ENCODE measurements at regions not wholly inside any gene's neighbourhood (a gene's known extent, or its start where the extent isn't known, plus 50 kb on each side); places are given as distances from the start of the nearest gene placed in this dataset.
"Not testable (repeated sequence)": the region's sequence is repeated elsewhere in the genome, so short reads cannot be mapped to it uniquely, and the experiment has no call there.

DNA sequence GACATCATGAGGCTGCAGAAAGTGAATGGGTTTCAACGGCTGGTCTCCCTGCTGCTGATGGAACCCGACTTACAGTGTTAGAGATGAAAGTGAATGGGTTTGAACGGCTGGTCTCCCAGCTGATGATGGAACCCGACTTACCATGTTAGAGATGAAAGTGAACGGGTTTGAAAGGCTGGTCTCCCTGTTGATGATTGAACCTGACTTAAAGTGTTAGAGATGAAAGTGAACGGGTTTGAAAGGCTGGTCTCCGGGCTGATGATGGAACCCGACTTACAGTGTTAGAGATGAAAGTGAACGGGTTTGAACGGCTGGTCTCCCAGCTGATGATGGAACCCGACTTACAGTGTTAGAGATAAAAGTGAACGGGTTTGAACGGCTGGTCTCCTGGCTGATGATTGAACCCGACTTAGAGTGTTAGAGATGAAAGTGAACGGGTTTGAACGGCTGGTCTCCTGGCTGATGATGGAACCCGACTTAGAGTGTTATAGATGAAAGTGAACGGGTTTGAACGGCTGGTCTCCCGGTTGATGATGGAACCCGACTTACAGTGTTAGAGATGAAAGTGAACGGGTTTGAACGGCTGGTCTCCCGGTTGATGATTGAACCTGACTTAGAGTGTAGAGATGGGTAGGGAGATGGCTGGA is 76.1 kb upstream of the ALKAL2 start:
- H3K36me3 Mint-ChIP-seq, result peaks cover 3 to 5% (median 5%) of the 10 kb centered on the region in 3 donors

DNA sequence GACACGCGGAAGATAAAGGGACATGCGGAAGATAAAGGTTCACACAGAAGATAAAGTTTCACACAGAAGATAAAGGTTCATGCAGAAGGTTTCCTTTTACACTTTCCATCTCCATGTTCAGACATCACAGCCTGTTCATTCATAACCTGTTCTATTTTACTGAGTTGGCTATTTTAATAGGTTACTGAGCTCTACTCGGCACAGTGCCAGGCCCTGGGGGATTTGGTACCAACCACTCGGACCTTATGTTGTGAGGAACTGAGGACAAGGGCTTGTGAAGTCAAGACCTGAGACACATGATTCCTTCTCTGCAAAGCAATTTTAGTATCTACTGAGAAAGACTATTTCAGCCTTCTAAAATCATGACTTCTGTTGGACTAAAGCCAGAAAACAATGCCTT is 75.0 kb upstream of the ALKAL2 start:
- peaks cover 3 to 5% (median 5%) of the 10 kb centered on the region in 3 donors for H3K36me3 Mint-ChIP-seq
- no peak overlapping the region for H3K27ac Mint-ChIP-seq
- H3K4me1 Mint-ChIP-seq, result peaks cover 20 to 22% of the 10 kb centered on the region in 2 donors
- H3K27me3 Mint-ChIP-seq (ENCODE audit: low read depth in 3 of 3), result peaks cover 8 to 15% (median 9%) of the 10 kb centered on the region in 3 donors
- no peak for DNase-seq
- peaks cover 0 to 5% (median 1%) of the 10 kb centered on the region in 6 donors for H3K9me3 Mint-ChIP-seq
- H3K4me3 Mint-ChIP-seq, result no peak overlapping the region

More for the DNA sequence above, 76.1 kb upstream of the ALKAL2 start:
- Mint-ChIP-seq H3K27ac (no peak overlapping the region), H3K9me3 (peaks cover 0 to 5% (median 1%) of the 10 kb centered on the region in 6 donors), H3K4me1 (peaks cover 29% of the 10 kb centered on the region in 2 donors), H3K27me3 (ENCODE audit: low read depth in 3 of 3) (peaks cover 7 to 16% (median 9%) of the 10 kb centered on the region in 3 donors), H3K4me3 (no peak overlapping the region)
- DNase-seq, result no peak

DNA sequence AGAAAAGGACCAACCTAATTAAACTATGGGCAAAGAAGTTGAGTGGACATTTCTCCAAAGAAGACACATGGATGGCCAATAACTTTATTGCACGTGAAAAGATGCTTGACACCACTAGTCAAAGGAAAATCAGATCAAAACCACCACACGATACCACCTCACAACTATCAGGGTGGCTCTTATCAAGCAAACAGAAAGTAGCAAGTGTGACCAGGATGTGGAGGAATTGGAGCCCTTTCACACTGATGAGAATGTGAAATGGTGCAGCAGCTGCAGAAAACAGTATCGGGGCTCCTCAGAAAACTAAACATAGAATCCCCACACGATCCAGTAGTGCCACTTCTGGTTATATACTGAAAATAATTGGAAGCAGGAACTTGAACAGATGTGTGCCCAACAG is 72.2 kb upstream of the ALKAL2 start:
- peak; percentile 21 to 44 (median 28) for DNase-seq
- H3K9me3 Mint-ChIP-seq, result peaks cover 0 to 5% (median 1%) of the 10 kb centered on the region in 6 donors
- H3K27me3 Mint-ChIP-seq (ENCODE audit: low read depth in 3 of 3), result peaks cover 6 to 11% (median 10%) of the 10 kb centered on the region in 3 donors
- H3K36me3 Mint-ChIP-seq, result peaks cover 3 to 5% (median 5%) of the 10 kb centered on the region in 3 donors
- H3K4me3 Mint-ChIP-seq, result peak overlapping the region in 4 of 5 donors; percentile 26 to 66 (median 31)
- H3K27ac Mint-ChIP-seq, result no peak overlapping the region
- peaks cover 14% of the 10 kb centered on the region in 2 donors for H3K4me1 Mint-ChIP-seq

DNA sequence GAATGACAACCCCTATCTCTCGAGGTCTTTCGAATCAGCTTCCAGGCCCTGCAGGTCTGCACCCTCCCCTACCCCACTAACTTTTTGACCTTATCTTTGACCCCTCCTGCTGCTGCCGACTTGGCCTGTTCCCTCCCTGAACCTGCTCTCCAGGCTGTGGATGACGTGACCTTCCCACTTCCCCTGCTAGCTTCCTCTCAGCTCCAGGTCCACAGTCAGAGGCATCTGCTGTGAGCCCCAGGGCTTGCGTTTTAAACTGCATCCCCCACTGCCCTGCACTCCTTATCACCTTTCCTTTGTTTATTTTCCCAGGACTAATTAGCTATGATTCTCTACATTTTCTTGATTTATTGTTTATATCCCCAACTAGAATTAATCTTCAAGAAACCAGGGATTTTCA is 71.2 kb upstream of the ALKAL2 start:
- no peak for DNase-seq
- Mint-ChIP-seq H3K9me3 (peaks cover 0 to 5% (median 1%) of the 10 kb centered on the region in 6 donors), H3K27ac (peak overlapping the region in 1 of 6 donors; percentile 13), H3K4me1 (peaks cover 14% of the 10 kb centered on the region in 2 donors), H3K4me3 (no peak overlapping the region), H3K36me3 (peaks cover 2 to 5% (median 3%) of the 10 kb centered on the region in 3 donors), H3K27me3 (ENCODE audit: low read depth in 3 of 3) (peaks cover 4 to 10% (median 7%) of the 10 kb centered on the region in 3 donors)

DNA sequence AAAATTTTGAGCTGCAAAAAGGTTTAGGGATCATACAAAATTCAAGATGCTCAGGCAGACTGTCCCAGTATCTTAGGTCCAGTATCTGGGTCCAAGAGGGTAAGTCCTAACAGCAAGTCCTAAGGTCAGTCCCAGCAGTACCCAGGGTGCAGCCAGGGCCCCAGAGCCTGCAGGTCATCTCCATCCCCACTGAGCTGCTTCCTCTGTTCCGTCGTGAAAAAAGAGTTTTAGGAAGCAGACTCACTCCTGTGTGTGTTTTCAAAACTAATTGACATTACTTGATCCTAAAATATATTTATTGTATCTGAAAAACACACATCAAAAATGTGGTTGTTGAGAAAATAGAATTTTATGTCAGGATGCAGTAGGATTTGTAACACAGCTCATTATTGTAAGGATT is 69.9 kb upstream of the ALKAL2 start:
- H3K9me3 Mint-ChIP-seq, result peaks cover 0 to 5% (median 1%) of the 10 kb centered on the region in 6 donors
- no peak overlapping the region for H3K4me3 Mint-ChIP-seq

DNA sequence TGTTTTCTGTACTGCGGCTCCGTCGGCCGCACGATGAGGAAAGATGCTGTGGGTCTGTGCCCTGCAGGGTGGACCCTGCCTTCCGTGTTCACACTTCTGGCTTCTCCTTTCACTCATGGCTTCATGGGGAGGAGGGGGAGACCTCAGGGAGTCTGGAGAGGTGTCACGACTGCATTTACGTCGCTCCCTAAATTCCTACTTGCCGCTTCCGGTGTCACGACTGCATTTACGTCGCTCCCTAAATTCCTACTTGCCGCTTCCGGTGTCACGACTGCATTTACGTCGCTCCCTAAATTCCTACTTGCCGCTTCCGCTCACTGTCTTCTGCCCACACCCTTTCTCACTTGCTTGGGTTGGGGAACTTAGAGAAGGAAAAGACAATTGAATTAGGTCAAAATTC is 68.4 kb upstream of the ALKAL2 start:
- not testable (repeated sequence) for H3K36me3 Mint-ChIP-seq; H3K27me3 Mint-ChIP-seq (ENCODE audit: low read depth in 3 of 3); DNase-seq; H3K27ac Mint-ChIP-seq; H3K4me3 Mint-ChIP-seq; H3K9me3 Mint-ChIP-seq
- H3K4me1 Mint-ChIP-seq, result peaks cover 14% of the 10 kb centered on the region in 2 donors

More for the DNA sequence above, 69.9 kb upstream of the ALKAL2 start:
- H3K36me3 Mint-ChIP-seq, result peaks cover 0 to 5% (median 3%) of the 10 kb centered on the region in 3 donors
- no peak overlapping the region for H3K27ac Mint-ChIP-seq
- peaks cover 14% of the 10 kb centered on the region in 2 donors for H3K4me1 Mint-ChIP-seq
- no peak for DNase-seq
- H3K27me3 Mint-ChIP-seq (ENCODE audit: low read depth in 3 of 3), result peaks cover 4 to 7% (median 6%) of the 10 kb centered on the region in 3 donors

DNA sequence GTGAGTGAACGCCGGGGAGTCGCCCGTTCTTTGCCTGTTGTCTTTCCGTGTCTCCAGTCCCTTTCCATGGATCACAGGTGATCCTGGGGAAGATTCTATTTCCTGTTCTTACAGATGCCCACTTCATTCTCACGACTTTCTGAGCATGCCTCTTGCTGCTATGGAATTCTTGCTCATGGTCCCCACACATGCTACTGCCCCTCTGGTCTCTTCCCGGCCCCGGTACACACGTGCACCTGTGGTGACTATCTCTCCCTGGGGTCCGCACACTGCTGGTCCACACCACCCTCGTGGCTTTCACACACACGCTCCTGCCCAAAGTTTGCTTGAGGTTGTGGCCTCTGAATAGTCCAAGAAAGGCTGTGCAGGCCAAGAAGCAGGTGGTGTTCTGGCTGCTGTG is 67.9 kb upstream of the ALKAL2 start:
- no peak overlapping the region for H3K4me3 Mint-ChIP-seq
- peaks cover 0 to 5% (median 3%) of the 10 kb centered on the region in 3 donors for H3K36me3 Mint-ChIP-seq
- peaks cover 4 to 8% (median 6%) of the 10 kb centered on the region in 3 donors for H3K27me3 Mint-ChIP-seq (ENCODE audit: low read depth in 3 of 3)
- peaks cover 0 to 5% (median 1%) of the 10 kb centered on the region in 6 donors for H3K9me3 Mint-ChIP-seq
- no peak for DNase-seq
- no peak overlapping the region for H3K27ac Mint-ChIP-seq
- peaks cover 11 to 14% of the 10 kb centered on the region in 2 donors for H3K4me1 Mint-ChIP-seq

DNA sequence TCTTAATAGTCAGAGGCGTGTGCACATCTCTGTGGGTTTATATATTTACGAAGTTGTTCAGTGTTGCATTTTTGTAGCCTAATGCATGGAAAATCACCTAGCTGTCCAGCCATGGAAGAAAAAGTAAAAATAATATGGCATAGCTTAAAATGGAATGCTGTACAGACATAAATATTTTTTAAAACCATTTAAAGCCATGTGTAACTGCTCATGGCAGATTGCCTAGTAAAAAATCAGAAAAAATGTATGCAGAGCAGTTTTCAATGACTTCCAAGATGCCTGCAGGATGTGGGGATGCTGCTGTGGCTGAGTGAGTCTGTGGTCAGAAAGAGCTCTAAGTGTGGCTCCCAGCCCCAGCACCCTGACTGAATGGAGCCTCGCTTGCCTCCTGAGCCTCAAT is 64.8 kb upstream of the ALKAL2 start:
- H3K27ac Mint-ChIP-seq, result no peak overlapping the region
- H3K4me1 Mint-ChIP-seq, result no peaks in the 10 kb centered on the region

DNA sequence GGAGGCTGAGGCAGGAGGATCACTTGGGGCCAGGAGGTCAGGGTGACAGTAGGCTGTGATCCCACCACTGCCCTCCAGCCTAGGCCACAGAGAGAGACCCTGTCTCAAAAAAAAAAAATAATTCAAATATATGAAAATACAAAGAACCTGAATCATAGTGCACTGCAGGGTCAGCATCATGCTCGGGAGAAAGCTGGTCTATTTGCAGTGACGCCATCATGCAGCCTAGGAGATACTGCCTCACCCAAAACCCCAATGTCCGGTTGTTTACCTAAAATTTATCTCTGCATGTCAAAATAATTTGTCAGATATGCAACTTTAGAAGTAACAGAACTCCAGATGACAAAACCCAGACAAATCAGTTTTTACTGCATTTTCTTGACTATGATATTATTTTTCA is 61.5 kb upstream of the ALKAL2 start:
- H3K27ac Mint-ChIP-seq, result no peak overlapping the region
- H3K4me1 Mint-ChIP-seq, result no peaks in the 10 kb centered on the region
- H3K36me3 Mint-ChIP-seq, result peaks cover 0 to 4% (median 0%) of the 10 kb centered on the region in 3 donors
- DNase-seq, result no peak
- H3K9me3 Mint-ChIP-seq, result no peaks in the 10 kb centered on the region
- no peak overlapping the region for H3K4me3 Mint-ChIP-seq
- peaks cover 7 to 11% (median 11%) of the 10 kb centered on the region in 3 donors for H3K27me3 Mint-ChIP-seq (ENCODE audit: low read depth in 3 of 3)

More for the DNA sequence above, 64.8 kb upstream of the ALKAL2 start:
- Mint-ChIP-seq H3K4me3 (no peak overlapping the region), H3K9me3 (no peaks in the 10 kb centered on the region), H3K27me3 (ENCODE audit: low read depth in 3 of 3) (peaks cover 2 to 12% (median 7%) of the 10 kb centered on the region in 3 donors), H3K36me3 (peaks cover 0 to 4% (median 0%) of the 10 kb centered on the region in 3 donors)
- DNase-seq, result no peak

DNA sequence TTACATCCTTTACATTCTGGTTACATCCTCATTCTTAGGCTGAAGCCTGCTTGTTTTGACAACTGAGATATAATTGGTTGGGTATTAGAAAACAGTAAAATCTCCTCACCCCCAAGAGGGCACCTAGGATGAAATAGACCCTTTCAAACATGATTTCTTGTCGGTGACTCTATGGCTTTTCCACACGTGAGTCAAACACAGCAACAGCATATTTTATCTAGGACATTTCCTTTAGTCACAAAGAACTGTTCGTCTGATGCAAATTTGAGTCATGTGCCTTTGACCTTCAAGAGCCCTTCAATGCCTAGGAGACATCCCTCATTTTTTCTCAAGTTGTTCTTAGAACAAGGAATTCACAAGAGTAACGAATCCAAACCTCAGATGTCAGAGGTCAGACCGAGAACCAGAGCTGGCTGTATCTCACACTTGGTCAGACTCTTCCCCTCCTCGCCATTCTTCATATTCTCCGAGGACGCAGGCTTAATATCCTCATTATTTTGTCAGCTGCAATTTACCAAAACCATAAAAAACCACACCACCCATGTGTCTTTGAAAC is 60.5 kb upstream of the ALKAL2 start:
- no peaks in the 10 kb centered on the region for H3K9me3 Mint-ChIP-seq
- H3K4me3 Mint-ChIP-seq, result no peak overlapping the region
- no peak overlapping the region for H3K27ac Mint-ChIP-seq
- H3K4me1 Mint-ChIP-seq, result peaks cover 2 to 3% of the 10 kb centered on the region in 2 donors
- H3K36me3 Mint-ChIP-seq, result peaks cover 0 to 4% (median 0%) of the 10 kb centered on the region in 3 donors
- no peak for DNase-seq
- peaks cover 7 to 11% (median 11%) of the 10 kb centered on the region in 3 donors for H3K27me3 Mint-ChIP-seq (ENCODE audit: low read depth in 3 of 3)

DNA sequence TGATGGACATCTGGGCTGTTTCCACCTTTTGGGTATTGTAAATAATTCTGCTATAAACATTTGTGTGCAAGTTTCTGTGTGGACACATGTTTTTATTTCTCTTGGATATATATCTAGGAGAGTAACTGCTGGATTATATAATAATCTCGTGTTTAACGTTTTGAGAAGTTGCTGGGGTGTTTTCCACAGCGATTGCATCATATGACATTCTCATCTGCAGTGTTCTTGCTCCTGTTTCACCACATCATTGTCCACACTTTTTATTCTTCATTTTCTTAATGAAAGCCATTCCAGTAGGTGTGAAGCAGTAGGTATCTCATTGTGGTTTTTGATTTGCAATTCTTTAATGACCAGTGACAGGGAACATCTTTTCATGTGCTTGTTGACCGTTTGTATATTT is 56.9 kb upstream of the ALKAL2 start:
- no peak overlapping the region for H3K4me3 Mint-ChIP-seq
- DNase-seq, result no peak
- no peaks in the 10 kb centered on the region for H3K36me3 Mint-ChIP-seq
- H3K27me3 Mint-ChIP-seq (ENCODE audit: low read depth in 3 of 3), result peaks cover 7 to 13% (median 9%) of the 10 kb centered on the region in 3 donors
- H3K4me1 Mint-ChIP-seq, result peaks cover 13 to 22% of the 10 kb centered on the region in 2 donors
- H3K9me3 Mint-ChIP-seq, result no peaks in the 10 kb centered on the region
- H3K27ac Mint-ChIP-seq, result no peak overlapping the region

DNA sequence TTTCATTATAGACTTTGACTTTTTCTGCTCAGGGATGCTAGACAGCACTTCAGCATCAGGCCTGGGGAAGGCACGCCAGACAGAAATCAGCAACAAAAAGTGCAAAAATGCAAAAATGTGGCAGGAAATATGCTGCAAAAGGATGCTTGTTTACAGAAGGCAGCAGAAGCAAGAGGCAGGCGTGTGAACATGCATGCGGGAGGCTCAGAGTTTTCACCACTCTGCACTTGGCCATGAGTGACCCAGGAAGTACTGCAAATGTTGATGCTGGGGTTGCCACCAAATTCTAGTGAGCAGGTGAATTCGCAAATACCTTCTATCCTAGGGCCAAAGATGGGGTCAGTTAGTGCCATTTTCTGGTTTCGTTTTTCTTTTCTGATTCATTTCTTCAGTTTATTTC is 55.5 kb upstream of the ALKAL2 start:
- peak in 1 of 3 donors; percentile 6 for DNase-seq
- Mint-ChIP-seq H3K36me3 (peaks cover 5 to 6% (median 5%) of the 10 kb centered on the region in 3 donors), H3K27me3 (ENCODE audit: low read depth in 3 of 3) (peaks cover 7 to 10% (median 9%) of the 10 kb centered on the region in 3 donors), H3K9me3 (peaks cover 0 to 7% (median 7%) of the 10 kb centered on the region in 6 donors), H3K4me3 (peak overlapping the region in 2 of 5 donors; percentile 3 to 60), H3K4me1 (peaks cover 13 to 22% of the 10 kb centered on the region in 2 donors), H3K27ac (peak overlapping the region in 4 of 6 donors; percentile 54 to 87 (median 73))

DNA sequence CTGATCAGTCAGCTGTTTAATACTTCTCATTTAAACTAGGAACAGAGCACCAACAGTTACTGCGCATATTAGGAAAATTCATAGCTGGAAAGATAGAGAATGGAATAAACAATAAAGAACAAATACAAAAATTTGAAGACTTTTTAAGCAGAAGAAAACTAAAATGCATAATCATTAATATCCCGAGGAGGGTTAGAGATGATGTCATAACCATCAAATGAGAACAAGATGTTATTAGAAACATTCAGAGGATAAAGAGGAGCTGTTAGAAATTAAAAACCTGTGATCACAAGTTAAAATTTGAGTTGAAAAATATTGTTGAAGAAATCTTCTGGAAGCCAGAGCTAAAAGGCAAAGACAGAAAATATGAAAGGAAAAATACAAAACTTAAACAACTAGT is 54.0 kb upstream of the ALKAL2 start:
- peaks cover 13 to 22% of the 10 kb centered on the region in 2 donors for H3K4me1 Mint-ChIP-seq
- H3K36me3 Mint-ChIP-seq, result peaks cover 11% of the 10 kb centered on the region in 3 donors
- peaks cover 6 to 8% (median 8%) of the 10 kb centered on the region in 3 donors for H3K27me3 Mint-ChIP-seq (ENCODE audit: low read depth in 3 of 3)

DNA sequence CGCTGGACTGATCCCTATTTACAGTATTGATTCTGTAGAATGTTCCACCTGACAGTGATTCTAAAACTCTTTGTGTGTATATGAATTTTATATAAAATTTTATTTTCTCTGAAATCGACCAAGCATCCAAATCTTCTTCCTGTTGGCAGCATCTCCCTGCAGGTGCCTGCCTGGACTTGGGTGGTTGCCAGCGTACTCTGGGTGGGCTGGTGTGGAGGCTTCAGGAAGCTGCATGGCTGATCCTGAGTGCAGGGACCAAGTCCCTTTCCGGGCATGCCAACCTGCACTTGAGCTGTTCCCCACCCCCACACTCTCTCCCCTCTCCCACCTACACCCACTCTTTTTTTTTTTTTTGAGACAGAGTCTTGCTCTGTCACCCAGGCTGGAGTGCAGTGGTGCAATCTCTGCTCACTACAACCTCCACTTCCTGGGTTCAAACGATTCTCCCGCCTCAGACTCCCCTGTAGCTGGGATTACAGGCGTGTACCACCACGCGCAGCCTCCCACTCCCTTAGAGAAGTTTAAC is 53.2 kb upstream of the ALKAL2 start:
- Mint-ChIP-seq H3K4me1 (peaks cover 13 to 22% of the 10 kb centered on the region in 2 donors), H3K36me3 (peaks cover 12 to 14% (median 13%) of the 10 kb centered on the region in 3 donors), H3K9me3 (peaks cover 9 to 25% (median 21%) of the 10 kb centered on the region in 6 donors), H3K27ac (no peak overlapping the region), H3K27me3 (ENCODE audit: low read depth in 3 of 3) (peaks cover 5 to 8% (median 6%) of the 10 kb centered on the region in 3 donors), H3K4me3 (no peak overlapping the region)
- no peak for DNase-seq

More for the DNA sequence above, 54.0 kb upstream of the ALKAL2 start:
- H3K9me3 Mint-ChIP-seq, result peaks cover 7 to 17% (median 14%) of the 10 kb centered on the region in 6 donors
- no peak for DNase-seq
- H3K4me3 Mint-ChIP-seq, result no peak overlapping the region
- no peak overlapping the region for H3K27ac Mint-ChIP-seq
